ENCODE measurements at regions not wholly inside any gene's neighbourhood (a gene's known extent, or its start where the extent isn't known, plus 50 kb on each side); places are given as distances from the start of the nearest gene placed in this dataset.

DNA sequence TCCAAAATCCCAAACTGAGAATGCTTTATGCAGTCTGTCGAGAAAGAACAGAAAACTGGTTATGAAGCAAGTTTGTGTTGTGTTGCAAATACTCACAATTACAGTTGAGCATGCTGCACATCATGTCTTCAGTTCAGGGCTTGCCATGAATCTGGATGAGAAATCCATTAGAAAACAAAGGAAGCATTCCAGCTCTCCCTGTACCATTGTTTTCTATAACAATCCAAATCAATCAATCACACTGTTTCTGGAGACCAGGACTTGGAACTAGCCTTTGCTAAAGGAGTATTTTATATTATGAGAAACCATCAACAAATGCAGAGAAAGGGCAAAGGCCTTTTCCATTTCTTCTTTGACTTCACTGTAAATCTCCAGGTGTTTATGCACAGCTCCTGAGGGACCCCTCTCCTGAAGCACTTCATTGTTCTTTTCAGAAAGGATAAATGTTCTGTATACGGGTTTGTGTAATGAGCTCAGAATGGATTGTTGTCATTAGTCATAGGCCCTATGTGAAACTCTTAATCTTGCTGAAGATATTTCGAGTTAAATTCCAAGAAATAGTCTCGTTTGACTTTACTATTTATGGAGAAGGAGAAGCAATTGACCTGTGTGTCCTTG is 364.7 kb upstream of the POM121L12 start:
- TF ChIP-seq, protein P1, sequence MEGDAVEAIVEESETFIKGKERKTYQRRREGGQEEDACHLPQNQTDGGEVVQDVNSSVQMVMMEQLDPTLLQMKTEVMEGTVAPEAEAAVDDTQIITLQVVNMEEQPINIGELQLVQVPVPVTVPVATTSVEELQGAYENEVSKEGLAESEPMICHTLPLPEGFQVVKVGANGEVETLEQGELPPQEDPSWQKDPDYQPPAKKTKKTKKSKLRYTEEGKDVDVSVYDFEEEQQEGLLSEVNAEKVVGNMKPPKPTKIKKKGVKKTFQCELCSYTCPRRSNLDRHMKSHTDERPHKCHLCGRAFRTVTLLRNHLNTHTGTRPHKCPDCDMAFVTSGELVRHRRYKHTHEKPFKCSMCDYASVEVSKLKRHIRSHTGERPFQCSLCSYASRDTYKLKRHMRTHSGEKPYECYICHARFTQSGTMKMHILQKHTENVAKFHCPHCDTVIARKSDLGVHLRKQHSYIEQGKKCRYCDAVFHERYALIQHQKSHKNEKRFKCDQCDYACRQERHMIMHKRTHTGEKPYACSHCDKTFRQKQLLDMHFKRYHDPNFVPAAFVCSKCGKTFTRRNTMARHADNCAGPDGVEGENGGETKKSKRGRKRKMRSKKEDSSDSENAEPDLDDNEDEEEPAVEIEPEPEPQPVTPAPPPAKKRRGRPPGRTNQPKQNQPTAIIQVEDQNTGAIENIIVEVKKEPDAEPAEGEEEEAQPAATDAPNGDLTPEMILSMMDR (IDR thresholded peaks at IDR 0.05): no peak
- TF ChIP-seq ZFX (IDR thresholded peaks at IDR 0.05; ENCODE audit: borderline replicate concordance): no peak

All from 22Rv1 (cell line).